ENCODE measurements at regions not wholly inside any gene's neighbourhood (a gene's known extent, or its start where the extent isn't known, plus 50 kb on each side); places are given as distances from the start of the nearest gene placed in this dataset.

GRCh38 chr10:24097751-24098207 lies 111.2 kb upstream of the KIAA1217 start:
- TF ChIP-seq, protein P1, sequence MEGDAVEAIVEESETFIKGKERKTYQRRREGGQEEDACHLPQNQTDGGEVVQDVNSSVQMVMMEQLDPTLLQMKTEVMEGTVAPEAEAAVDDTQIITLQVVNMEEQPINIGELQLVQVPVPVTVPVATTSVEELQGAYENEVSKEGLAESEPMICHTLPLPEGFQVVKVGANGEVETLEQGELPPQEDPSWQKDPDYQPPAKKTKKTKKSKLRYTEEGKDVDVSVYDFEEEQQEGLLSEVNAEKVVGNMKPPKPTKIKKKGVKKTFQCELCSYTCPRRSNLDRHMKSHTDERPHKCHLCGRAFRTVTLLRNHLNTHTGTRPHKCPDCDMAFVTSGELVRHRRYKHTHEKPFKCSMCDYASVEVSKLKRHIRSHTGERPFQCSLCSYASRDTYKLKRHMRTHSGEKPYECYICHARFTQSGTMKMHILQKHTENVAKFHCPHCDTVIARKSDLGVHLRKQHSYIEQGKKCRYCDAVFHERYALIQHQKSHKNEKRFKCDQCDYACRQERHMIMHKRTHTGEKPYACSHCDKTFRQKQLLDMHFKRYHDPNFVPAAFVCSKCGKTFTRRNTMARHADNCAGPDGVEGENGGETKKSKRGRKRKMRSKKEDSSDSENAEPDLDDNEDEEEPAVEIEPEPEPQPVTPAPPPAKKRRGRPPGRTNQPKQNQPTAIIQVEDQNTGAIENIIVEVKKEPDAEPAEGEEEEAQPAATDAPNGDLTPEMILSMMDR (conservative IDR thresholded peaks at IDR 0.05), result no peak
- no peak for TF ChIP-seq EZH2 (IDR thresholded peaks at IDR 0.05; ENCODE audit: low read depth)
